HT-29 (cell line): ENCODE measurements at regions not wholly inside any gene's neighbourhood (a gene's known extent, or its start where the extent isn't known, plus 50 kb on each side); places are given as distances from the start of the nearest gene placed in this dataset.

Experiments used
- DNase-seq: peaks from one replicate; pipeline ENCODE4 v3.0.0-alpha.2; 2015; ENCODE audit warnings: low spot score

- DNase-seq, result no peak
Observed at GRCh38 chr20:60473211-60473610, 515.0 kb downstream of the CDH26 start.

GRCh38 chr20:60474385-60474910 lies 516.2 kb downstream of the CDH26 start:
- no peak for DNase-seq

GRCh38 chr20:60476045-60476444 lies 517.8 kb downstream of the CDH26 start:
- DNase-seq, result no peak

GRCh38 chr20:60477958-60478357 lies 519.7 kb downstream of the CDH26 start:
- DNase-seq, result no peak

GRCh38 chr20:60478533-60478932 lies 520.3 kb downstream of the CDH26 start:
- no peak for DNase-seq

- no peak for DNase-seq
Observed at GRCh38 chr20:60480950-60481742, 522.9 kb downstream of the CDH26 start.

DNA sequence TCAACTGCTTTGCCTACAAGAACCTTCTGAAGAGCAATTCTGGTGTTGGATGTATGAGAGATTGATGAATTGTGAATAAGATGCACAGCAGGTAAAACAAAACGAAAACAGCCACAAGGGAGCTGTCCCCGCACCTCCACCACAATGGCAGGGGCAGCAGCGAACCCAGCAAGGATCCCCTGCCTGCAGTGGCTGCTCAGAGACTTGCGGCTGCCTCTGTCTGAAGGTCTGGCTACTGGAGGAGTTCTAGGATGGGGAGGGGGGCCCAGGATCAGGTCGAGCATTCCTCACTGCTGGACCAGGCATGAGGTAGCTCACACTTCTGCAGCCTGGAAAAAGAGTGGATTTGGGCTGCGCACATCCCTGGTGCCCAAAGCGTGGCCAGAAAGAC lies 523.5 kb downstream of the CDH26 start:
- DNase-seq, result no peak

- no peak for DNase-seq
Observed at GRCh38 chr20:60482221-60483008, 524.2 kb downstream of the CDH26 start.

- DNase-seq, result no peak
Observed at GRCh38 chr20:60483371-60483770, 525.1 kb downstream of the CDH26 start.

DNA sequence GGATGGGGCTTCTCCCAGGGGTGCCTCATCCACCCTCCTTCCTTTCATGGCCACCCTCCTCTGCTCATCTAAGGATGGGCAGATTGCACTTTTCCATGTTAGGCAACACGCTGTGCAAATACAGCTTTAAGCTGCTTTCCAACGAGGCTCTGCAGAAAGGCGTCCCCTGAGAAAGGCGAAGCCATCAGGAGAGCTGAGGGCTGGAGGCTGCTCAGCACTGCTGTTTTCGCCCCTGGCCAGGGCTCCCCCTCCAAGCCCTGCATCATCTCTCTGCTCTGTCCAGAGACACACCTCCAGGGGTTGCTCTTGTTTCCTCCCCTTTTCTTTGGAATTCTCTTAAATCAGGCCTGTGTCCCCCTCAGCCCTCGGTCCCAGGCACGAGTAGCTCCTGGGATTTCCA lies 526.1 kb downstream of the CDH26 start:
- no peak for DNase-seq

- DNase-seq, result no peak
Observed at GRCh38 chr20:60485012-60485760, 527.0 kb downstream of the CDH26 start.

GRCh38 chr20:60486315-60486714 lies 528.1 kb downstream of the CDH26 start:
- DNase-seq, result no peak

DNA sequence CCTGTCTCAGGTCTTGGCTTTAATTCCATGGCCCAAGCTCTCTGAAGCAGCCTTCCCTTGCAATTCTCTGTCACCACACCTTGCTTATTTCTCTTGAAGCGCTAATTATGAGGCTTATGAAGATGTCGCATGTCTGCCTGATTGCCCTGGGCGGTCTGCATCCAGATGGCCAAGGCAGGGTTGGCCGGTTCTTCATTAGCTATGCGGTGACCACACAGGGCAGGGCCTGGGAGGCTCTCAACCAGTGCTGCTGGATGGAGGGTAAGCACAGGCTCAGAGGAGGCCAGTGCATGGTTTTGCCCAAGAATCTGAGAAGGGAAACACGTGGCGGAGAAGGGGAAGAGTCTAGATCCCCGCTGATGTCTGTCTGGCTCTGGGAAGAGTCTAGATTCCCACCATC lies 528.7 kb downstream of the CDH26 start:
- no peak for DNase-seq

DNA sequence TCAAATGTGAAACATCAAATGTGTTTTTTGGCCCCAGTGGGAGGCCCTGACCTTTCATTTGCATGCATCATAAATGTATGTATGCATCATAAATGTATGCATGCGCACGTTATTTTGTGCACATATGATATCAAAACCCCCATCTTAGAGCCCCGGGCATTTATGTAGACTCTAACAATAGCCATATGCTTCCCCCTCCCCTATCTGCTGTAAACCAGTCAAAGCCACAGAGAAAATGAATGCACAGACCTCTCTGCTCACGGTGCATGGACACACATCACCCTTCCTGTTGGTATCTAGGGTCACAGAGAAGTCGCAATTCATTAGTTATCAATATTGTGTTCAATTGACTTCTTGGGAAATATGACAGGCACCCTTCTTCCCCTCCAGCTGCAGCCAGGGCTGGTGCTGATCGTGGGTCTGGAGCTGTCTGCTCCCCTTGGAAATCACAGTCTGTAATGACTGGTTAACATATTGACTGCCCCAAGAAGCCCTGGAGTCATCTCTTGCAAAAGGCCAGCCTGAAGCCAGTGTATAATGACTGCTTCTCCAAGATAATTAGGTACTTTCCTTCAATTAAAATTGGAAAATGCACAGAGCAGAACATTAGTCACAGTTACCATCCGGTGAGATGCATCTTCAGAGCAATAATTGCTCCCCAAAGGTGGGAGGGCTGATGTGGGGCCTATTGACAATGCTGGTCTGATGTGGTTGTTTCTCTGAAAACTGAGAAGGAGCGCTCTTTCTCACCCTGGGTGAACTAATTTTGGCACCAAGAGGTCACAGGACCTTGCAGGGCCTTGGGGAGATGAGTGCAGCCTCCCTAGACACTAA lies 532.2 kb downstream of the CDH26 start:
- DNase-seq, result no peak

GRCh38 chr20:60491051-60491581 lies 532.9 kb downstream of the CDH26 start:
- no peak for DNase-seq

DNA sequence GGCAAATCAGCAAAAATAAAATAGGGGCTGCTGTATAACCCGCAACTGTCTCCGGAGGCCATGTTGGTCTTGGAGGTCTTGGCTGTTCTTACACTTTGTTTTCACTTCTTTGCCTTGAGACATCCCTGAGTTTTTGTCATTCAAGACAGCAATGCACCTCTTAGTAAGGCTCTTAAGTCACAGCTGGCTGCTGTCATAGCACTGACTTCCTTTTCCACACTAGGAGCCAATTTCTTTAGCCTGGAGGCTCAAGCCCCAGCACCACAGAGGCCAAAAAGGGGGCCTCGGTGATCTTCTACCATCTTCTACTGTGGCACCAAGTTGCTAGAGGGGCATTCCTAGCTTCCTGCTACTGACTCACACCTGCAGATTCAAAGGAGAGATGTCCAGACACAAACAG lies 536.3 kb downstream of the CDH26 start:
- DNase-seq, result no peak

GRCh38 chr20:60497298-60498035 lies 539.2 kb downstream of the CDH26 start:
- DNase-seq, result no peak

- DNase-seq, result no peak
Observed at GRCh38 chr20:60500038-60500701, 541.9 kb downstream of the CDH26 start.

DNA sequence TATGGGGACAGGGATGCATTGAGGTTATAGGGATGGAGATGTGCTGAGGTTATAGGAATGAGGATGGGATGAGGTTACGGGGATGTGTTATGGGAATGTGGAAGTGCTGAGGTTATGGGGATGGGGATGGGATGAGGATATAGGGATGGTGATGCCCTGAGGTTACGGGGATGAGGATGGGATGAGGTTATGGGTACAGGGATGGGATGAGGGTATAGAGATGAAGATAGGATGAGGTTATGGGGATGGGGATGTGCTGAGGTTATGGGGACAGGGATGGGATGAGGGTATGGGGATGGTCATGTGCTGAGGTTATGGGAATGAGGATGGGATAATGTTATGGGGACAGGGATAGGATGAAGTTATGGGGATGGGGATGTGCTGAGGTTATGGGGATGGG lies 542.8 kb downstream of the CDH26 start:
- DNase-seq, result no peak

- no peak for DNase-seq
Observed at GRCh38 chr20:60502881-60503280, 544.7 kb downstream of the CDH26 start.
